Osteocyte (in vitro differentiated cells): ENCODE measurements at regions not wholly inside any gene's neighbourhood (a gene's known extent, or its start where the extent isn't known, plus 50 kb on each side); places are given as distances from the start of the nearest gene placed in this dataset.

Experiments used
- DNase-seq: peaks from one replicate; pipeline ENCODE4 v3.0.0; 2021; ENCODE audit warnings: mixed read lengths; ENCODE audit not compliant: unreplicated experiment; ENCODE audit errors: extremely low spot score
- H3K27ac Mint-ChIP-seq: one replicate; pipeline ENCODE4 v1.8.0; 2021; ENCODE audit warnings: mild to moderate bottlenecking, mixed read lengths; ENCODE audit not compliant: unreplicated experiment
- H3K27me3 Mint-ChIP-seq: one replicate; pipeline ENCODE4 v1.8.0; 2021; ENCODE audit warnings: mixed read lengths; ENCODE audit not compliant: unreplicated experiment
- H3K36me3 Mint-ChIP-seq: one replicate; pipeline ENCODE4 v1.8.0; 2021; ENCODE audit warnings: mixed read lengths; ENCODE audit not compliant: unreplicated experiment
- H3K4me1 Mint-ChIP-seq: one replicate; pipeline ENCODE4 v1.8.0; 2021; ENCODE audit warnings: mixed read lengths; ENCODE audit not compliant: unreplicated experiment
- H3K4me3 Mint-ChIP-seq: one replicate; pipeline ENCODE4 v1.8.0; 2021; ENCODE audit warnings: mild to moderate bottlenecking, moderate library complexity, mixed read lengths; ENCODE audit not compliant: unreplicated experiment
- H3K9me3 Mint-ChIP-seq: one replicate; pipeline ENCODE4 v1.8.0; 2021; ENCODE audit warnings: mixed read lengths; ENCODE audit not compliant: unreplicated experiment
- TF ChIP-seq, protein P1 (sequence below): fragments of 200-600 bp; sonication (generic); IDR thresholded peaks from 2 replicates; pipeline ENCODE4 v1.5.0; 2021; ENCODE audit warnings: antibody characterized with exemption, mild to moderate bottlenecking, moderate library complexity

GRCh38 chr9:79131246-79131774, 440.5 kb upstream of the TLE4 start:
- Mint-ChIP-seq H3K4me1 (peaks cover 8% of the 10 kb centered on the region), H3K9me3 (no peaks in the 10 kb centered on the region), H3K27ac (no peak overlapping the region), H3K4me3 (no peak overlapping the region), H3K36me3 (no peaks in the 10 kb centered on the region), H3K27me3 (no peaks in the 10 kb centered on the region)
- DNase-seq, result no peak
- TF ChIP-seq, protein P1, sequence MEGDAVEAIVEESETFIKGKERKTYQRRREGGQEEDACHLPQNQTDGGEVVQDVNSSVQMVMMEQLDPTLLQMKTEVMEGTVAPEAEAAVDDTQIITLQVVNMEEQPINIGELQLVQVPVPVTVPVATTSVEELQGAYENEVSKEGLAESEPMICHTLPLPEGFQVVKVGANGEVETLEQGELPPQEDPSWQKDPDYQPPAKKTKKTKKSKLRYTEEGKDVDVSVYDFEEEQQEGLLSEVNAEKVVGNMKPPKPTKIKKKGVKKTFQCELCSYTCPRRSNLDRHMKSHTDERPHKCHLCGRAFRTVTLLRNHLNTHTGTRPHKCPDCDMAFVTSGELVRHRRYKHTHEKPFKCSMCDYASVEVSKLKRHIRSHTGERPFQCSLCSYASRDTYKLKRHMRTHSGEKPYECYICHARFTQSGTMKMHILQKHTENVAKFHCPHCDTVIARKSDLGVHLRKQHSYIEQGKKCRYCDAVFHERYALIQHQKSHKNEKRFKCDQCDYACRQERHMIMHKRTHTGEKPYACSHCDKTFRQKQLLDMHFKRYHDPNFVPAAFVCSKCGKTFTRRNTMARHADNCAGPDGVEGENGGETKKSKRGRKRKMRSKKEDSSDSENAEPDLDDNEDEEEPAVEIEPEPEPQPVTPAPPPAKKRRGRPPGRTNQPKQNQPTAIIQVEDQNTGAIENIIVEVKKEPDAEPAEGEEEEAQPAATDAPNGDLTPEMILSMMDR, result no peak

GRCh38 chr9:79131824-79132377, 439.9 kb upstream of the TLE4 start:
- TF ChIP-seq, protein P1, result no peak
- Mint-ChIP-seq H3K27me3 (no peaks in the 10 kb centered on the region), H3K36me3 (no peaks in the 10 kb centered on the region), H3K4me1 (peaks cover 8% of the 10 kb centered on the region), H3K27ac (no peak overlapping the region), H3K9me3 (no peaks in the 10 kb centered on the region), H3K4me3 (no peak overlapping the region)
- DNase-seq, result no peak

DNA sequence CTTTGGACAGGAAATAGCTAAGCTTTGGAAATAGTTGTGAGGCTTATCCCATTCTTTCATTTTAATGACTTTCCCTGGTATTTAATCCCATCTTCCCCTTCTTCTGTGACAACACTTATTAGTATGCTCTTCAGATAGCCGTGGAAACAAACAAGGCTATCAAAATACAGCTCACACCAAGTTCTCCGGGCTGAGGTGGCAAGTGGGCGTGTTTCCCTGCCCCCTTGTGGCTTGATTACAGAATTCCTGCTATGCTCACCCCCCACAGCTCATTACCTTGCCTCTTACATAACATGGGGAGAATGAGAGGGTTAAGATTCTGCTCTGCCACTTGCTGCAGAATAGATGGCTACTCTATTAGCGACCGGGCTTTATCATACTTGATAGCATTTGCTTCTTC, 437.1 kb upstream of the TLE4 start:
- H3K9me3 Mint-ChIP-seq, result no peaks in the 10 kb centered on the region
- no peaks in the 10 kb centered on the region for H3K36me3 Mint-ChIP-seq
- peaks cover 4% of the 10 kb centered on the region for H3K4me1 Mint-ChIP-seq
- DNase-seq, result no peak
- TF ChIP-seq, protein P1, result peak; percentile 37
- no peaks in the 10 kb centered on the region for H3K27me3 Mint-ChIP-seq
- H3K27ac Mint-ChIP-seq, result no peak overlapping the region
- no peak overlapping the region for H3K4me3 Mint-ChIP-seq

DNA sequence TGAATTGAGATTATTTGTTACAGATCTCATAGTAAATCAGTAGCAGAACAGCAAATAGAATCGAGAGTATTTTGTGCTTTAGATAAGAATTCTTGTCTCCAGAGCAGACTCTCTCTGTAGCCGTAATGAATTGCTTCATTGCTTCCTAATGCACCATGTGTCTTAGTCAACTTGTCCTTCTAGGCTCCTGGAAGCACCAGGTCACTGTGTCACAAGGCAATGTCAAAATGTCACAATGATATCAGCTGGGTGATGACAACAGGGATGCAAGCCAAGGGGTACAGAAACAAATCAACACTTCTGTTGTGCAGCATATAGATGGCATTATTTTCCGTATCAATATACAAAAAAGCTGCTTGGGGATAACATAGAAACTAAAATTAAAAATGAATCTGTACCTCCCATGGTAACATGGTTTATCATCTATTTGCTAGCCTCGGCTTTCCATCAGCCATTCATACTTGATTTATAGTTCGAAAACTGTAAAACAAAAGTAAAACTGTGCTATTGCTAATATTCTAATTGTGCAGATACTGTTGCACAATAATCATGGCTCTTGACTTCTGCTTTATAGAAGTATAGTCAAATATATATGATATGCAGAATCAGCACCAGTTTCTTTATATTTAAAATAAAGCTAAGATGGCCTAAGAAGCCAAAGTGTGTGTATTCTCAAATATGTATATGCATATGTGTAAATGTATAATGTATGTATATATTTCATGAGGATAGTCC, 435.9 kb upstream of the TLE4 start:
- Mint-ChIP-seq H3K9me3 (no peaks in the 10 kb centered on the region), H3K4me3 (no peak overlapping the region), H3K36me3 (no peaks in the 10 kb centered on the region), H3K27ac (no peak overlapping the region), H3K27me3 (no peaks in the 10 kb centered on the region), H3K4me1 (peaks cover 4% of the 10 kb centered on the region)
- TF ChIP-seq, protein P1, result no peak
- no peak for DNase-seq

- no peaks in the 10 kb centered on the region for H3K27me3 Mint-ChIP-seq
- H3K27ac Mint-ChIP-seq, result no peak overlapping the region
- no peaks in the 10 kb centered on the region for H3K4me1 Mint-ChIP-seq
- H3K4me3 Mint-ChIP-seq, result no peak overlapping the region
- TF ChIP-seq, protein P1, result no peak
- no peaks in the 10 kb centered on the region for H3K36me3 Mint-ChIP-seq
- no peak for DNase-seq
- H3K9me3 Mint-ChIP-seq, result no peaks in the 10 kb centered on the region
Measured at GRCh38 chr9:79140751-79141150, 431.0 kb upstream of the TLE4 start.
